IMR-90 (cell line): ENCODE measurements at regions not wholly inside any gene's neighbourhood (a gene's known extent, or its start where the extent isn't known, plus 50 kb on each side); places are given as distances from the start of the nearest gene placed in this dataset.

Experiments
- ATAC-seq: fragments of 200-7000 bp; cut with Tn5 transposase; 2 replicates; pipeline ENCODE4 v1.9.1; 2020; ENCODE audit warnings: low read depth, mild to moderate bottlenecking, moderate library complexity
- BruUV-seq: library from RNA; stranded (reverse); fragments of 400-500 nt; replicated peaks from 2 replicates; lab custom pipeline; 2021; lab: Mats Ljungman, UMichigan
- CTCF ChIA-PET: fragments of 300-600 bp; formaldehyde crosslinking; extraction: SDS; loops from one replicate; lab custom pipeline; 2021; ENCODE audit warnings: antibody characterized with exemption; lab: Yijun Ruan, JAX
- POLR2A ChIA-PET: fragments of 300-600 bp; sonication (Branson Sonifier 250); formaldehyde crosslinking; loops from one replicate; lab custom pipeline; 2022; ENCODE audit warnings: antibody characterized with exemption; ENCODE audit not compliant: unreplicated experiment; lab: Charles Lee
- DNase-seq: peaks from one replicate; pipeline ENCODE4 v3.0.0; 2013
- H2AFZ ChIP-seq: replicated peaks from 2 replicates; pipeline ENCODE3; 2013; ENCODE audit warnings: low read length, mild to moderate bottlenecking; ENCODE audit not compliant: poor library complexity
- H2AK5ac ChIP-seq: 2 replicates; pipeline ENCODE4 v1.6.1; 2013; ENCODE audit warnings: low read depth, low read length, inconsistent platforms
- H2AK9ac ChIP-seq: replicated peaks from 2 replicates; pipeline ENCODE3; 2013; ENCODE audit warnings: mild to moderate bottlenecking, low read depth, low read length, moderate library complexity; ENCODE audit not compliant: poor library complexity
- H2BK120ac ChIP-seq: 2 replicates; pipeline ENCODE4 v1.6.1; 2013; ENCODE audit warnings: low read depth, low read length, inconsistent platforms
- H2BK15ac ChIP-seq: 3 replicates; pipeline ENCODE4 v1.6.1; 2013; ENCODE audit warnings: low read depth, low read length, inconsistent platforms
- H2BK20ac ChIP-seq: 2 replicates; pipeline ENCODE4 v1.6.1; 2013; ENCODE audit warnings: low read depth, mild to moderate bottlenecking, inconsistent platforms, low read length, moderate library complexity
- H2BK5ac ChIP-seq: 2 replicates; pipeline ENCODE4 v1.6.1; 2013; ENCODE audit warnings: mild to moderate bottlenecking, low read depth, low read length, inconsistent platforms; ENCODE audit not compliant: poor library complexity, severe bottlenecking
- H3K14ac ChIP-seq: replicated peaks from 2 replicates; pipeline ENCODE4 v1.6.1; 2013; ENCODE audit warnings: low read depth, low read length, inconsistent platforms
- H3K18ac ChIP-seq: 2 replicates; pipeline ENCODE4 v1.6.1; 2013; ENCODE audit warnings: low read depth, low read length, control low read depth
- H3K23ac ChIP-seq: 2 replicates; pipeline ENCODE4 v1.6.1; 2013; ENCODE audit warnings: low read depth, low read length, inconsistent platforms
- H3K27ac ChIP-seq: 2 replicates; pipeline ENCODE4 v1.5.1; 2013; ENCODE audit warnings: mild to moderate bottlenecking, control low read depth, low read length; ENCODE audit not compliant: insufficient read depth
- H3K27me3 ChIP-seq: 2 replicates; pipeline ENCODE4 v1.6.1; 2013; ENCODE audit warnings: low read length; ENCODE audit not compliant: control insufficient read depth, insufficient read depth
- H3K36me3 ChIP-seq: 2 replicates; pipeline ENCODE4 v1.6.1; 2013; ENCODE audit warnings: low read length, mixed read lengths; ENCODE audit not compliant: control insufficient read depth, insufficient read depth
- H3K4ac ChIP-seq: 2 replicates; pipeline ENCODE4 v1.6.1; 2013; ENCODE audit warnings: low read depth, low read length, inconsistent platforms
- H3K4me1 ChIP-seq: 2 replicates; pipeline ENCODE4 v1.6.1; 2013; ENCODE audit warnings: low read length, mixed read lengths; ENCODE audit not compliant: control insufficient read depth, insufficient read depth
- H3K4me2 ChIP-seq: 2 replicates; pipeline ENCODE4 v1.6.1; 2013; ENCODE audit warnings: low read depth, mild to moderate bottlenecking, control low read depth, low read length, moderate library complexity
- H3K4me3 ChIP-seq: 2 replicates; pipeline ENCODE4 v1.5.1; 2013; ENCODE audit warnings: low read depth, mild to moderate bottlenecking, control low read depth, low read length, moderate library complexity; ENCODE audit not compliant: insufficient read depth
- H3K56ac ChIP-seq: 2 replicates; pipeline ENCODE4 v1.6.1; 2013; ENCODE audit warnings: low read length, inconsistent platforms; ENCODE audit not compliant: insufficient read depth; ENCODE audit errors: extremely low read depth
- H3K79me1 ChIP-seq, 2 experiments: 2 replicates each; pipeline ENCODE4 v1.6.1; 2013; ENCODE audit warnings: low read length in 2 of 2, inconsistent platforms in 1 of 2, low read depth in 1 of 2
- H3K9ac ChIP-seq: 2 replicates; pipeline ENCODE4 v1.6.1; 2013; ENCODE audit warnings: low read depth, low read length, control low read depth
- H3K9me1 ChIP-seq: 2 replicates; pipeline ENCODE4 v1.6.1; 2013; ENCODE audit warnings: low read length, inconsistent platforms; ENCODE audit not compliant: insufficient read depth
- H3K9me3 ChIP-seq: 2 replicates; pipeline ENCODE4 v1.6.1; 2013; ENCODE audit warnings: low read length; ENCODE audit not compliant: control insufficient read depth, insufficient read depth
- H4K20me1 ChIP-seq: 2 replicates; pipeline ENCODE4 v1.6.1; 2013; ENCODE audit warnings: low read length, inconsistent platforms; ENCODE audit not compliant: insufficient read depth
- H4K5ac ChIP-seq: 2 replicates; pipeline ENCODE4 v1.6.1; 2013; ENCODE audit warnings: mild to moderate bottlenecking, low read depth, low read length, control low read depth
- H4K8ac ChIP-seq, 2 experiments: 2 replicates each; pipeline ENCODE4 v1.6.1; 2013; ENCODE audit warnings: low read depth in 2 of 2, low read length in 2 of 2, control low read depth in 1 of 2, inconsistent platforms in 1 of 2
- H4K91ac ChIP-seq: 2 replicates; pipeline ENCODE4 v1.6.1; 2013; ENCODE audit warnings: low read depth, low read length, inconsistent platforms; ENCODE audit not compliant: insufficient read depth
- CHD1 ChIP-seq: IDR thresholded peaks from 2 replicates; pipeline ENCODE4 v1.6.1; 2012; ENCODE audit warnings: low read depth, low read length, improper control_type of control experiment
- MAFK ChIP-seq: IDR thresholded peaks from 2 replicates; pipeline ENCODE4 v1.6.1; 2012; ENCODE audit warnings: low read depth, low read length, improper control_type of control experiment
- MXI1 ChIP-seq: IDR thresholded peaks from 2 replicates; pipeline ENCODE4 v1.6.1; 2012; ENCODE audit warnings: low read depth, mild to moderate bottlenecking, low read length, moderate library complexity, borderline replicate concordance
- RAD21 ChIP-seq: IDR thresholded peaks from 2 replicates; pipeline ENCODE4 v1.6.1; 2012; ENCODE audit warnings: low read length, improper control_type of control experiment
- WGBS, 2 experiments: methylation state at CpG; one replicate each; pipeline versions ENCODE4 v1.1.5 to v1.1.7; 2013; ENCODE audit warnings: missing lambda C conversion rate in 2 of 2; ENCODE audit not compliant: insufficient read length in 1 of 2; ENCODE audit errors: extremely low coverage in 2 of 2; 5-methylcytosine and 5-hydroxymethylcytosine counted together
- dilution Hi-C: fragments of 300-500 bp; cut with HindIII; formaldehyde crosslinking; loops from one replicate; pipeline ENCODE4 v1.14.3; 2018; ENCODE audit warnings: low sequenced_read_pairs; ENCODE audit not compliant: unreplicated experiment
- in situ Hi-C: fragments of 300-500 bp; cut with MboI; formaldehyde crosslinking; loops from 3 replicates; pipeline ENCODE4 v1.14.3; 2019; ENCODE audit warnings: low sequenced_read_pairs, inconsistent platforms, mixed read lengths
- intact Hi-C: fragments of 100-400 bp; cut with micrococcal nuclease; formaldehyde crosslinking; loops from 2 replicates; pipeline ENCODE4 v1.10.0; 2022
- TF ChIP-seq, protein P1 (sequence below): conservative IDR thresholded peaks from 2 replicates; pipeline ENCODE4 v1.5.1; 2012; ENCODE audit warnings: mild to moderate bottlenecking, low read depth, low read length, improper control_type of control experiment

DNA sequence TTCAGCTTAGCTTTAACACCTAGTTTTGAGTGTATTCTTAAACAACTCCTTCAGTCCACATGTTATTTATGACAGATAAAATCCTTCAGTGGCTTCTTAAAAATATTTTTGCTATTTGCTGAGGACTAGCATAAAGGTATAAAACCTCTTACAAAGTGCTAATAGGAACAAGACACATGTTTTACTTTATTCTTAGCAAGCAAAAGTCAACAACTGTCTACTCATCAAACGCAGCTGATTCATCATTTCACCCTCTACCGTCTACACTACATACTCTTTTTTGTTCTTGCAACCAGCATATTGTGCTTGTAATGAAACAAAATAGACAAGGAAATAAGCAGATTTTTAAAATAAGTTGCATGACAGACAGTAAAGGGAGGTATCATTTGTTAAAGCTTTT lies 319.7 kb downstream of the SNX13 start:
- no peaks in the 10 kb centered on the region for H3K79me1 ChIP-seq
- ChIA-PET CTCF (interaction anchor here (0.9 kb wide), 1 partner anchor 12 kb away, joined by 5 read pairs; no protein-coding TSS in a partner anchor), POLR2A (no interaction called here)
- in situ Hi-C loops = no loop called here
- no peak overlapping the region for H4K8ac ChIP-seq
- H2BK120ac ChIP-seq = no peak overlapping the region
- WGBS, 2 experiments = no CpG with 5 or more reads among the region's 2 CpGs
- TF ChIP-seq RAD21 (no peak), MXI1 (no peak), CHD1 (no peak), MAFK (peak; percentile 4; the same call in 1 of the 2 replicates)
- TF ChIP-seq, protein P1, sequence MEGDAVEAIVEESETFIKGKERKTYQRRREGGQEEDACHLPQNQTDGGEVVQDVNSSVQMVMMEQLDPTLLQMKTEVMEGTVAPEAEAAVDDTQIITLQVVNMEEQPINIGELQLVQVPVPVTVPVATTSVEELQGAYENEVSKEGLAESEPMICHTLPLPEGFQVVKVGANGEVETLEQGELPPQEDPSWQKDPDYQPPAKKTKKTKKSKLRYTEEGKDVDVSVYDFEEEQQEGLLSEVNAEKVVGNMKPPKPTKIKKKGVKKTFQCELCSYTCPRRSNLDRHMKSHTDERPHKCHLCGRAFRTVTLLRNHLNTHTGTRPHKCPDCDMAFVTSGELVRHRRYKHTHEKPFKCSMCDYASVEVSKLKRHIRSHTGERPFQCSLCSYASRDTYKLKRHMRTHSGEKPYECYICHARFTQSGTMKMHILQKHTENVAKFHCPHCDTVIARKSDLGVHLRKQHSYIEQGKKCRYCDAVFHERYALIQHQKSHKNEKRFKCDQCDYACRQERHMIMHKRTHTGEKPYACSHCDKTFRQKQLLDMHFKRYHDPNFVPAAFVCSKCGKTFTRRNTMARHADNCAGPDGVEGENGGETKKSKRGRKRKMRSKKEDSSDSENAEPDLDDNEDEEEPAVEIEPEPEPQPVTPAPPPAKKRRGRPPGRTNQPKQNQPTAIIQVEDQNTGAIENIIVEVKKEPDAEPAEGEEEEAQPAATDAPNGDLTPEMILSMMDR = no peak
- H3K27ac ChIP-seq = no peak overlapping the region
- H2AK5ac ChIP-seq = no peak overlapping the region
- BruUV-seq = no TSS peak
- H4K91ac ChIP-seq = no peak overlapping the region
- no peak overlapping the region for H2AK9ac ChIP-seq
- H3K4me2 ChIP-seq = no peak overlapping the region
- no peak overlapping the region for H3K4me3 ChIP-seq
- H4K20me1 ChIP-seq = no peaks in the 10 kb centered on the region
- DNase-seq (peak; percentile 46), ATAC-seq (no peak)
- no peaks in the 10 kb centered on the region for H3K36me3 ChIP-seq
- no peak overlapping the region for H2BK15ac ChIP-seq
- H3K4ac ChIP-seq = no peak overlapping the region
- no peak overlapping the region for H2BK20ac ChIP-seq
- no peak overlapping the region for H4K5ac ChIP-seq
- no peak overlapping the region for H3K18ac ChIP-seq
- no peak overlapping the region for H3K56ac ChIP-seq
- H3K27me3 ChIP-seq = no peaks in the 10 kb centered on the region
- no peak overlapping the region for H3K9ac ChIP-seq
- H3K23ac ChIP-seq = no peak overlapping the region
- H3K9me1 ChIP-seq = no peaks in the 10 kb centered on the region
- no peaks in the 10 kb centered on the region for H3K9me3 ChIP-seq
- no peak overlapping the region for H2BK5ac ChIP-seq
- intact Hi-C loops = no loop called here
- H3K4me1 ChIP-seq = peaks cover 5% of the 10 kb centered on the region; the same call in 1 of the 2 replicates
- dilution Hi-C loops = no loop called here
- 0 out of 2 replicates have a peak overlapping the region, but pooled peaks have one; percentile 63 for H3K14ac ChIP-seq
- no peak overlapping the region for H2AFZ ChIP-seq
